Endothelial cell of umbilical vein (primary cell): ENCODE measurements at regions not wholly inside any gene's neighbourhood (a gene's known extent, or its start where the extent isn't known, plus 50 kb on each side); places are given as distances from the start of the nearest gene placed in this dataset.

ENCODE experiments used
- BruUV-seq: library from RNA; stranded (reverse); fragments of 400-500 nt; replicated peaks from 2 replicates; lab custom pipeline; 2021; lab: Mats Ljungman, UMichigan
- CTCF ChIA-PET: fragments of 300-600, 350-600 bp; sonication (Branson Sonifier 250); formaldehyde crosslinking; loops from one replicate; lab custom pipeline; 2021; ENCODE audit warnings: antibody characterized with exemption, inconsistent platforms; lab: Charles Lee
- POLR2A ChIA-PET: fragments of 300-600, 350-600 bp; sonication (Branson Sonifier 250); formaldehyde crosslinking; loops from one replicate; lab custom pipeline; 2021; ENCODE audit warnings: antibody characterized with exemption, inconsistent platforms; lab: Charles Lee
- DNase-seq: peaks from one replicate; pipeline ENCODE4 v3.0.0-alpha.2; 2011; ENCODE audit warnings: low read depth, low spot score
- FAIRE-seq: peaks from 2 replicates; lab custom pipeline; 2011; peaks lifted over from hg19 to GRCh38; lab: Jason Lieb, UNC
- H2AFZ ChIP-seq: 2 replicates; pipeline ENCODE4 v1.6.0; 2012; ENCODE audit warnings: low read depth, low read length, control low read depth, inconsistent platforms
- H3K27ac ChIP-seq: 2 replicates; pipeline ENCODE4 v1.5.1; 2011; ENCODE audit warnings: low read depth, mild to moderate bottlenecking, control low read depth, low read length, moderate library complexity; ENCODE audit not compliant: insufficient read depth
- H3K27me3 ChIP-seq, 2 experiments: 2 replicates each; pipeline versions ENCODE4 v1.6.0 to v1.6.1; 2011; ENCODE audit warnings: low read length in 2 of 2, mixed read lengths in 1 of 2; ENCODE audit not compliant: control insufficient read depth in 2 of 2, insufficient read depth in 2 of 2
- H3K36me3 ChIP-seq, 2 experiments: 2 replicates in 1 of 2; 3 replicates in 1 of 2; pipeline ENCODE4 v1.5.1; 2011; ENCODE audit warnings: low read length in 2 of 2, mild to moderate bottlenecking in 1 of 2, moderate library complexity in 1 of 2; ENCODE audit not compliant: control insufficient read depth in 2 of 2, insufficient read depth in 2 of 2; ENCODE audit errors: extremely low read depth in 1 of 2
- H3K4me1 ChIP-seq: 3 replicates; pipeline ENCODE4 v1.5.1; 2011; ENCODE audit warnings: mild to moderate bottlenecking, low read length; ENCODE audit not compliant: control insufficient read depth, insufficient read depth; ENCODE audit errors: extremely low read depth
- H3K4me2 ChIP-seq: 2 replicates; pipeline ENCODE4 v1.6.1; 2011; ENCODE audit warnings: low read length, control low read depth, mixed read lengths; ENCODE audit not compliant: insufficient read depth
- H3K4me3 ChIP-seq, 3 experiments: fragments of 200-600 bp in 1 of 3; sonication (generic), shearing (Covaris generic) in 1 of 3; replicated peaks in 1 of 3; 2 replicates each; pipeline ENCODE4 v1.5.1; 2011 to 2016; ENCODE audit warnings: control low read depth in 3 of 3, low read length in 3 of 3, mild to moderate bottlenecking in 2 of 3, inconsistent platforms in 1 of 3, low read depth in 1 of 3, moderate library complexity in 1 of 3; ENCODE audit not compliant: insufficient read depth in 1 of 3
- H3K79me2 ChIP-seq: 2 replicates; pipeline ENCODE4 v1.6.0; 2012; ENCODE audit warnings: low read length, inconsistent platforms; ENCODE audit not compliant: control insufficient read depth, insufficient read depth
- H3K9ac ChIP-seq: replicated peaks from 2 replicates; pipeline ENCODE3; 2011; ENCODE audit warnings: low read length, control low read depth; ENCODE audit not compliant: insufficient read depth; ENCODE audit errors: extremely low read depth
- H3K9me1 ChIP-seq: replicated peaks from 3 replicates; pipeline ENCODE4 v1.6.0; 2011; ENCODE audit warnings: mild to moderate bottlenecking, low read length; ENCODE audit not compliant: control insufficient read depth, insufficient read depth; ENCODE audit errors: extremely low read depth
- H3K9me3 ChIP-seq: replicated peaks from 2 replicates; pipeline ENCODE4 v1.5.1; 2012; ENCODE audit warnings: low read length, inconsistent platforms; ENCODE audit not compliant: control insufficient read depth, insufficient read depth
- H4K20me1 ChIP-seq: replicated peaks from 2 replicates; pipeline ENCODE3; 2011; ENCODE audit warnings: mild to moderate bottlenecking, low read length; ENCODE audit not compliant: control insufficient read depth, insufficient read depth; ENCODE audit errors: extremely low read depth
- EZH2 ChIP-seq: IDR thresholded peaks from 2 replicates; pipeline ENCODE4 v1.6.1; 2012; ENCODE audit warnings: borderline replicate concordance, low read depth, mild to moderate bottlenecking, moderate library complexity, low read length, inconsistent platforms; ENCODE audit not compliant: severe bottlenecking
- FOS ChIP-seq: IDR thresholded peaks from 2 replicates; pipeline ENCODE4 v1.6.1; 2011; ENCODE audit warnings: mild to moderate bottlenecking, low read length, moderate library complexity, borderline replicate concordance; ENCODE audit not compliant: insufficient read depth
- GATA2 ChIP-seq: IDR thresholded peaks from 2 replicates; pipeline ENCODE4 v1.7.0; 2011; ENCODE audit warnings: low read depth, mild to moderate bottlenecking, moderate library complexity, mixed read lengths, low read length; ENCODE audit not compliant: insufficient read length, insufficient read depth
- JUN ChIP-seq: IDR thresholded peaks from 2 replicates; pipeline ENCODE4 v1.6.1; 2011; ENCODE audit warnings: borderline replicate concordance, low read depth; ENCODE audit not compliant: insufficient read length, insufficient read depth
- MAX ChIP-seq: IDR thresholded peaks from 2 replicates; pipeline ENCODE4 v1.6.1; 2011; ENCODE audit not compliant: insufficient read depth, insufficient read length
- MYC ChIP-seq: IDR thresholded peaks from one replicate; pipeline ENCODE4 v1.6.1; 2011; ENCODE audit warnings: mild to moderate bottlenecking, low read depth, low read length
- POLR2A ChIP-seq: IDR thresholded peaks from 2 replicates; pipeline ENCODE4 v1.6.1; 2012; ENCODE audit warnings: low read depth, mild to moderate bottlenecking, control low read depth, low read length
- POLR2AphosphoS5 ChIP-seq: IDR thresholded peaks from 2 replicates; pipeline ENCODE4 v1.6.1; 2012; ENCODE audit warnings: low read depth, mild to moderate bottlenecking, control low read depth, low read length, moderate library complexity; ENCODE audit not compliant: insufficient read depth
- dilution Hi-C: fragments of 300-500 bp; cut with MboI; formaldehyde crosslinking; loops from one replicate; pipeline ENCODE4 v1.15.0; 2019; ENCODE audit warnings: low sequenced_read_pairs; ENCODE audit not compliant: extremely low pct_ligation_motif_present
- intact Hi-C: fragments of 100-400 bp; cut with micrococcal nuclease; formaldehyde crosslinking; loops from one replicate; pipeline ENCODE4 v1.10.0; 2022
- TF ChIP-seq, protein P1 (sequence below), 2 donors: IDR thresholded peaks; 1 replicate in 1 of 2; 2 replicates in 1 of 2; pipeline ENCODE4 v1.5.1; 2011; ENCODE audit warnings: low read length in 2 of 2, mild to moderate bottlenecking in 2 of 2, moderate library complexity in 2 of 2, control low read depth in 1 of 2, inconsistent platforms in 1 of 2, low read depth in 1 of 2; ENCODE audit not compliant: insufficient read depth in 1 of 2; ENCODE audit errors: extremely low read depth in 1 of 2

DNA sequence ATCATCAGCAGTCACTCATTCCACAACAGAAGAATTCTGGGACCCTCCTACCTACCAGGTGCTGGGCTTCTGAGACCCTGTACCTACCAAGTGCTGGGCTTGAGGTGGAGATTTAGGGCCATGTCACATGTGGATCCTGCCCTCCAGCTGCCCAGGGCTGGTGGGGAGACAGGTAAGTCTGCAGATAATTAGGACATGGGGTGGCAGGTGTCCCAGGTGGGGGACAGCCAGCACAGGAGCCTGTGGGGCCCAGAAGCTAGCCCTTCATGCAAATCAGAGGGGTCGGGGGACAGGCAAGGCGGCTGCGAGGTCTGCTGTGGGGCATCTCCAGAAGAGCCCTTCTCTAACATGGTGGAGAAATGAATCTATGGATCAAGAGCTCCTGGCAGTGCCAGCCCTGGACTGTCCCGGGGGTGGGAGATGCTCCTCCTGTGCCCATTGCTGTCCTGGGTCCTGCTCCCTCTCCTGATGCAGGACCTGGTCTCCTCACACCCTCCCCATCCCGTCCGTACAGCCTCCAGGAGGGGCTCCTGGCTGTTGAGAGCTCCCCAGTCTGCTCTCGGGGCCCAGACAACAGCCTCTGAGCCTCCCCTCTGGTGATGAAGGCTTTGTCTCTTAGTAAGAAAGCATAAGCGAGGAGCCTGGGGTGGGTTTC lies 106.3 kb upstream of the GLI2 start:
- H3K4me3 ChIP-seq, result no peak overlapping the region
- no peak overlapping the region for H3K27ac ChIP-seq
- H3K4me2 ChIP-seq, result no peak overlapping the region
- dilution Hi-C loops, result no loop called here
- FAIRE-seq (no peak), DNase-seq (no peak)
- no peaks in the 10 kb centered on the region for H3K9me1 ChIP-seq
- no peaks in the 10 kb centered on the region for H3K4me1 ChIP-seq
- no peak for TF ChIP-seq GATA2
- TF ChIP-seq JUN, result no peak
- TF ChIP-seq EZH2, result no peak
- ChIA-PET CTCF (interaction anchor here (0.8 to 1.1 kb wide), 2 partner anchors 9 to 46 kb away, joined by 3 to 4 read pairs; no protein-coding TSS in a partner anchor), POLR2A (no interaction called here)
- no peak overlapping the region for H2AFZ ChIP-seq
- no peak overlapping the region for H3K9ac ChIP-seq
- no peaks in the 10 kb centered on the region for H3K79me2 ChIP-seq
- intact Hi-C loops, result no loop called here
- no peaks in the 10 kb centered on the region for H4K20me1 ChIP-seq
- H3K36me3 ChIP-seq, result no peaks in the 10 kb centered on the region
- no TSS peak for BruUV-seq
- H3K9me3 ChIP-seq, result no peaks in the 10 kb centered on the region
- peaks cover 2 to 3% of the 10 kb centered on the region in 2 experiments for H3K27me3 ChIP-seq

DNA sequence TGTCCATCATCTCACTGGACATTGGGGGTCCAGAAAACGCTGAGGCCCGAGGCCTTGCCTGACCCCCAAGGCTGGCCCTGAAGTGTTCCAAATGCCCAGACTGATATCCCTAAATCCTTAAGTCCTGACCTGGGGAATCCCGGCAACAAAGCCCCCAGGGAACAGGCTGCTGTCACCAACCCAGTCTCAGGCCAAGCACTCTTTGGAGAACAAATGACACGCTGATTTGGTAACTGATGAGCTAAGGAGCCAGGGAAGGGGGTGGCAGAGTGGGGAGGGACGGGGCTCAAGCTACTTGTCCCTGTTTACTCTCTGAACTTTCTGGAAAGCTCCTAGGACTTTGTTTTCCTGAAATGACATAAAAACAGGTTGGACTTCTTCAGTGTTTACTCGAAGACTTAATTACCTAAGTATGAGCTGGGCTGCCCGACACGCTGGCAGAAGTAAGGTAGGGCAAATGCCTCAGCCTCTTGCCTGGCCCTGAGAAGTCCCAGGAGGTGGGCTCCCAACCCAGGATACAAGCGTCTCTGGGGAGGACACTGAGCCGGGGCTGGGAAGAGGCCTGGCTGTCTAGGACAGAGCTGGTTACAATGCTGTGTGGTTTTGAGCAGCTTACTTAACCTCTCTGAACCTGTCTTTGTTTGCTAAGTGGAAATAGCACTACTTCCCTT lies 105.5 kb upstream of the GLI2 start:
- dilution Hi-C loops (no loop called here), intact Hi-C loops (no loop called here)
- no peak for FAIRE-seq
- Histone ChIP-seq H3K36me3 (no peaks in the 10 kb centered on the region), H3K27ac (no peak overlapping the region), H3K4me1 (no peaks in the 10 kb centered on the region), H3K4me3 (no peak overlapping the region), H3K4me2 (no peak overlapping the region), H3K9me3 (no peaks in the 10 kb centered on the region), H3K9me1 (no peaks in the 10 kb centered on the region), H3K79me2 (no peaks in the 10 kb centered on the region), H2AFZ (no peak overlapping the region), H3K27me3 (peaks cover 2 to 3% of the 10 kb centered on the region in 2 experiments), H4K20me1 (no peaks in the 10 kb centered on the region), H3K9ac (no peak overlapping the region)
- CTCF ChIA-PET, result interaction anchor here (0.8 to 1.4 kb wide), 2 partner anchors 8 to 51 kb away, joined by 3 to 6 read pairs; no protein-coding TSS in a partner anchor
- DNase-seq, result no peak
- POLR2A ChIA-PET, result no interaction called here
- no peak for TF ChIP-seq FOS
- TF ChIP-seq GATA2, result no peak
- no peak for TF ChIP-seq MAX
- no peak for TF ChIP-seq EZH2
- TF ChIP-seq POLR2A, result no peak
- TF ChIP-seq, protein P1, sequence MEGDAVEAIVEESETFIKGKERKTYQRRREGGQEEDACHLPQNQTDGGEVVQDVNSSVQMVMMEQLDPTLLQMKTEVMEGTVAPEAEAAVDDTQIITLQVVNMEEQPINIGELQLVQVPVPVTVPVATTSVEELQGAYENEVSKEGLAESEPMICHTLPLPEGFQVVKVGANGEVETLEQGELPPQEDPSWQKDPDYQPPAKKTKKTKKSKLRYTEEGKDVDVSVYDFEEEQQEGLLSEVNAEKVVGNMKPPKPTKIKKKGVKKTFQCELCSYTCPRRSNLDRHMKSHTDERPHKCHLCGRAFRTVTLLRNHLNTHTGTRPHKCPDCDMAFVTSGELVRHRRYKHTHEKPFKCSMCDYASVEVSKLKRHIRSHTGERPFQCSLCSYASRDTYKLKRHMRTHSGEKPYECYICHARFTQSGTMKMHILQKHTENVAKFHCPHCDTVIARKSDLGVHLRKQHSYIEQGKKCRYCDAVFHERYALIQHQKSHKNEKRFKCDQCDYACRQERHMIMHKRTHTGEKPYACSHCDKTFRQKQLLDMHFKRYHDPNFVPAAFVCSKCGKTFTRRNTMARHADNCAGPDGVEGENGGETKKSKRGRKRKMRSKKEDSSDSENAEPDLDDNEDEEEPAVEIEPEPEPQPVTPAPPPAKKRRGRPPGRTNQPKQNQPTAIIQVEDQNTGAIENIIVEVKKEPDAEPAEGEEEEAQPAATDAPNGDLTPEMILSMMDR (IDR thresholded peaks at IDR 0.05; ENCODE audit: extremely low read depth in 1 of 2, insufficient read depth in 1 of 2, low read depth in 1 of 2, low read length in 2 of 2), result no peak
- no peak for TF ChIP-seq JUN
- no peak for TF ChIP-seq MYC
- TF ChIP-seq POLR2AphosphoS5, result no peak
- no TSS peak for BruUV-seq
